Sciatic nerve (tissue), 2 donors: ENCODE measurements at regions not wholly inside any gene's neighbourhood (a gene's known extent, or its start where the extent isn't known, plus 50 kb on each side); places are given as distances from the start of the nearest gene placed in this dataset.

Experiments
- ATAC-seq: fragments of 200-7000 bp; cut with Tn5 transposase; one replicate; pipeline ENCODE4 v1.9.1; 2020; ENCODE audit warnings: mild to moderate bottlenecking, moderate library complexity
- DNase-seq: peaks from one replicate; pipeline ENCODE4 v3.0.0-alpha.2; 2020; ENCODE audit warnings: low spot score
- intact Hi-C: fragments of 100-400 bp; cut with DNase I; formaldehyde crosslinking; loops from one replicate; pipeline ENCODE4 v1.14.2; 2022
- donor health status: DM: no; HTN: no; CAD: no.
- donor health status: DM: no; HTN: no; CAD: no.

GRCh38 chr6:23890543-23891227, 235.3 kb upstream of the NRSN1 start:
- DNase-seq (no peak), ATAC-seq (no peak)
- intact Hi-C loops = no loop called here

GRCh38 chr6:23905133-23905815, 220.7 kb upstream of the NRSN1 start:
- ATAC-seq (no peak), DNase-seq (no peak)
- intact Hi-C loops = no loop called here

GRCh38 chr6:23910420-23910819, 215.6 kb upstream of the NRSN1 start:
- intact Hi-C loops = no loop called here
- ATAC-seq (no peak), DNase-seq (no peak)

- intact Hi-C loops = no loop called here
- ATAC-seq (no peak), DNase-seq (no peak)
Measured at GRCh38 chr6:23927935-23928334, 198.1 kb upstream of the NRSN1 start.

GRCh38 chr6:23929201-23929600, 196.8 kb upstream of the NRSN1 start:
- DNase-seq (no peak), ATAC-seq (no peak)
- intact Hi-C loops = no loop called here

- no peak for DNase-seq
- intact Hi-C loops = no loop called here
- no peak for ATAC-seq
Measured at GRCh38 chr6:23940466-23940865, 185.5 kb upstream of the NRSN1 start.

GRCh38 chr6:23951691-23952090, 174.3 kb upstream of the NRSN1 start:
- intact Hi-C loops = no loop called here
- no peak for ATAC-seq

GRCh38 chr6:23952245-23952644, 173.8 kb upstream of the NRSN1 start:
- DNase-seq (no peak), ATAC-seq (no peak)
- intact Hi-C loops = no loop called here

More at GRCh38 chr6:23951691-23952090, 174.3 kb upstream of the NRSN1 start:
- DNase-seq = no peak

GRCh38 chr6:23953976-23954375, 172.0 kb upstream of the NRSN1 start:
- intact Hi-C loops = no loop called here
- no peak for ATAC-seq
- no peak for DNase-seq

- no peak for DNase-seq
Measured at GRCh38 chr6:23957017-23957416, 169.0 kb upstream of the NRSN1 start.

GRCh38 chr6:23964865-23965264, 161.2 kb upstream of the NRSN1 start:
- DNase-seq = no peak
- intact Hi-C loops = no loop called here
- ATAC-seq = no peak

More at GRCh38 chr6:23957017-23957416, 169.0 kb upstream of the NRSN1 start:
- intact Hi-C loops = no loop called here
- no peak for ATAC-seq

- intact Hi-C loops = no loop called here
Measured at GRCh38 chr6:23969344-23969743, 156.7 kb upstream of the NRSN1 start.

GRCh38 chr6:23977706-23978105, 148.3 kb upstream of the NRSN1 start:
- intact Hi-C loops = no loop called here
- ATAC-seq (no peak), DNase-seq (no peak)

More at GRCh38 chr6:23969344-23969743, 156.7 kb upstream of the NRSN1 start:
- DNase-seq = no peak
- ATAC-seq = no peak

GRCh38 chr6:23980965-23981364, 145.1 kb upstream of the NRSN1 start:
- DNase-seq (no peak), ATAC-seq (no peak)
- intact Hi-C loops = no loop called here

GRCh38 chr6:23981923-23982322, 144.1 kb upstream of the NRSN1 start:
- intact Hi-C loops = no loop called here
- DNase-seq (no peak), ATAC-seq (no peak)

- ATAC-seq (no peak), DNase-seq (no peak)
- intact Hi-C loops = no loop called here
Measured at GRCh38 chr6:23983735-23984134, 142.3 kb upstream of the NRSN1 start.

- intact Hi-C loops = no loop called here
- no peak for ATAC-seq
- no peak for DNase-seq
Measured at GRCh38 chr6:23985015-23985414, 141.0 kb upstream of the NRSN1 start.

GRCh38 chr6:23989885-23990533, 136.0 kb upstream of the NRSN1 start:
- intact Hi-C loops = no loop called here
- DNase-seq (no peak), ATAC-seq (no peak)

- DNase-seq (no peak), ATAC-seq (no peak)
- intact Hi-C loops = no loop called here
Measured at GRCh38 chr6:23994013-23994412, 132.0 kb upstream of the NRSN1 start.

- no peak for ATAC-seq
- intact Hi-C loops = no loop called here
- no peak for DNase-seq
Measured at GRCh38 chr6:24004062-24004461, 122.0 kb upstream of the NRSN1 start.
